ENCODE measurements at regions not wholly inside any gene's neighbourhood (a gene's known extent, or its start where the extent isn't known, plus 50 kb on each side); places are given as distances from the start of the nearest gene placed in this dataset.

DNA sequence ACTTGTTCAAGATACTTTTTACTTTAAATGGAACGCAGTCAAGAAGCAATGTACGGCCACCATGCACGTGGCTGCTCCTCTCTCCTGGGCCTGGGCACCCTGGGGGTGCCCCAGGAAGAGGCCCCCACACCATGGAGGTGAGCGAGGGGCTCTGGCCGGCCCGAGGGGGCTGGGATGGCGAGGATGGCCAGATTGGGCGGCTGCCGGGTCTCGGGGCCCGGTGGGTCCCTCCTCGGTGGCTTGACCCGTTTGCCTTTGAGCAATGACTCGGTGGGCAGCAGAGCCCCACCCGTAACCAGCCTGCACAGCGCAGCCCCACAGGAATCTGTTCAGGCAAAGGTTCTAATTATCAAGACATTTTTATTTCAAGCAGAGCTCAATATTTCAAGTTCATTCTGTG is 167.4 kb downstream of the BRD1 start:
- ChIA-PET RAD21 (ENCODE audit: low non-redundant PET in 1 of 2, low total read pairs in 2 of 2, uncharacterized antibody in 2 of 2, unreplicated experiment in 2 of 2) (no interaction called here), POLR2A (no interaction called here), CTCF (no interaction called here)
- ATAC-seq (no peak), DNase-seq (ENCODE audit: low read depth, low spot score) (no peak)
- intact Hi-C loops (cut with micrococcal nuclease): no loop called here
- Histone ChIP-seq H3K9ac (ENCODE audit: low read length) (no peak overlapping the region), H2AFZ (ENCODE audit: low read depth, low read length, poor library complexity, severe bottlenecking) (no peak overlapping the region), H3K27ac (ENCODE audit: low read depth, low read length) (no peak overlapping the region), H3K79me2 (ENCODE audit: insufficient read depth, low read length) (peaks cover 14% of the 10 kb centered on the region), H3K36me3 (ENCODE audit: control insufficient read depth in 1 of 2, insufficient read depth in 2 of 2, low read length in 2 of 2) (peaks cover 0 to 6% of the 10 kb centered on the region in 2 experiments; a peak in 1 of 4 replicates), H3K9me3 (ENCODE audit: control insufficient read depth in 1 of 2, insufficient read depth in 1 of 2, low read depth in 1 of 2, low read length in 2 of 2) (no peaks in the 10 kb centered on the region), H3K27me3 (ENCODE audit: insufficient read depth, low read length) (0 out of 2 replicates have a peak, but pooled peaks cover 10% of the 10 kb centered on the region), H3K4me2 (ENCODE audit: low read length) (no peak overlapping the region), H3K9me2 (ENCODE audit: insufficient read depth) (no peaks in the 10 kb centered on the region), H4K20me1 (ENCODE audit: insufficient read depth) (no peaks in the 10 kb centered on the region), H3K4me1 (ENCODE audit: control insufficient read depth in 1 of 2, insufficient read depth in 2 of 2, low read length in 2 of 2) (peaks cover 1 to 11% of the 10 kb centered on the region in 2 experiments; a peak in 3 of 4 replicates), H3K4me3 (replicated peaks in 1 of 2; ENCODE audit: low read depth in 1 of 2, low read length in 2 of 2) (no peak overlapping the region)
- no TSS peak for BruUV-seq (replicated peaks)
- TF ChIP-seq ZFX (IDR thresholded peaks at IDR 0.05) (no peak), SRF (IDR thresholded peaks at IDR 0.05; ENCODE audit: low read depth) (no peak), SP1 (IDR thresholded peaks at IDR 0.05; ENCODE audit: low read depth) (no peak), RAD21 (IDR thresholded peaks at IDR 0.05; ENCODE audit: low read depth) (no peak), ZNF274 (IDR thresholded peaks at IDR 0.05; ENCODE audit: low read depth, low read length) (no peak), ELF1 (IDR thresholded peaks at IDR 0.05; ENCODE audit: borderline replicate concordance, low read depth) (no peak), EGR1 (IDR thresholded peaks at IDR 0.05; ENCODE audit: low read depth) (no peak), CBX3 (IDR thresholded peaks at IDR 0.05; ENCODE audit: low read depth) (no peak), EZH2 (IDR thresholded peaks at IDR 0.05) (no peak), CEBPB (IDR thresholded peaks at IDR 0.05; ENCODE audit: low read depth) (no peak), EZH2phosphoT487 (IDR thresholded peaks at IDR 0.05; ENCODE audit: borderline replicate concordance) (no peak)

DNA sequence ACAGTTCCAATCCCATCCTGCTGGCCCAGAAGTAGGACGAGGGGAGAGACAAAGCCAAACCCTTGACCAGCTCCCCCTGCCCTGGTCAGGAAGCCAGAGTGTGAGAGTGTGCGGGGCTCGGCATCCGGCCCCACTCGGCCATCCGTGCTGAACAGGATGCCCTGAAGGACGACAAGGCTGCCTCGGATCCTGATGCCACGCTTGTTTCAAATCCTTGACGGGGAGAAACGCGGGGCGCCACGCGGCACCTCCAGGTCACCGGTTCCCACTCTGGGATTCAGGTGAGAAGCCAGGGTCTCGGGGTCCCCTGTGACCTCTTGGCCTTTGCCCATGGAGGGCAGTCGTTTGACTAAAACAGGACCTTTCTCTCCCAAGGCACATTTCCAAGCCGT is 167.8 kb downstream of the BRD1 start:
- Histone ChIP-seq H3K27ac (ENCODE audit: low read depth, low read length) (no peak overlapping the region), H3K27me3 (ENCODE audit: insufficient read depth, low read length) (0 out of 2 replicates have a peak, but pooled peaks cover 10% of the 10 kb centered on the region), H3K9ac (ENCODE audit: low read length) (no peak overlapping the region), H3K4me1 (ENCODE audit: control insufficient read depth in 1 of 2, insufficient read depth in 2 of 2, low read length in 2 of 2) (peaks cover 3 to 12% of the 10 kb centered on the region in 2 experiments; a peak in 3 of 4 replicates), H2AFZ (ENCODE audit: low read depth, low read length, poor library complexity, severe bottlenecking) (no peak overlapping the region), H3K9me3 (ENCODE audit: control insufficient read depth in 1 of 2, insufficient read depth in 1 of 2, low read depth in 1 of 2, low read length in 2 of 2) (no peaks in the 10 kb centered on the region), H3K79me2 (ENCODE audit: insufficient read depth, low read length) (peaks cover 18% of the 10 kb centered on the region), H3K9me2 (ENCODE audit: insufficient read depth) (no peaks in the 10 kb centered on the region), H3K4me2 (ENCODE audit: low read length) (no peak overlapping the region), H4K20me1 (ENCODE audit: insufficient read depth) (no peaks in the 10 kb centered on the region), H3K36me3 (ENCODE audit: control insufficient read depth in 1 of 2, insufficient read depth in 2 of 2, low read length in 2 of 2) (peaks cover 0 to 9% of the 10 kb centered on the region in 2 experiments; a peak in 1 of 4 replicates), H3K4me3 (replicated peaks in 1 of 2; ENCODE audit: low read depth in 1 of 2, low read length in 2 of 2) (no peak overlapping the region)
- ChIA-PET POLR2A (no interaction called here), CTCF (no interaction called here), RAD21 (ENCODE audit: low non-redundant PET in 1 of 2, low total read pairs in 2 of 2, uncharacterized antibody in 2 of 2, unreplicated experiment in 2 of 2) (no interaction called here)
- no peak for ATAC-seq
- intact Hi-C loops (cut with micrococcal nuclease): no loop called here
- no TSS peak for BruUV-seq (replicated peaks)
- DNase-seq (ENCODE audit: low read depth, low spot score): no peak
- TF ChIP-seq EZH2phosphoT487 (IDR thresholded peaks at IDR 0.05; ENCODE audit: borderline replicate concordance): no peak
- TF ChIP-seq ELF1 (IDR thresholded peaks at IDR 0.05; ENCODE audit: borderline replicate concordance, low read depth): no peak
- TF ChIP-seq, protein P1, sequence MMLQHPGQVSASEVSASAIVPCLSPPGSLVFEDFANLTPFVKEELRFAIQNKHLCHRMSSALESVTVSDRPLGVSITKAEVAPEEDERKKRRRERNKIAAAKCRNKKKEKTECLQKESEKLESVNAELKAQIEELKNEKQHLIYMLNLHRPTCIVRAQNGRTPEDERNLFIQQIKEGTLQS (IDR thresholded peaks at IDR 0.05): no peak
- no peak for TF ChIP-seq JUND (IDR thresholded peaks at IDR 0.05)
- TF ChIP-seq, protein P2, sequence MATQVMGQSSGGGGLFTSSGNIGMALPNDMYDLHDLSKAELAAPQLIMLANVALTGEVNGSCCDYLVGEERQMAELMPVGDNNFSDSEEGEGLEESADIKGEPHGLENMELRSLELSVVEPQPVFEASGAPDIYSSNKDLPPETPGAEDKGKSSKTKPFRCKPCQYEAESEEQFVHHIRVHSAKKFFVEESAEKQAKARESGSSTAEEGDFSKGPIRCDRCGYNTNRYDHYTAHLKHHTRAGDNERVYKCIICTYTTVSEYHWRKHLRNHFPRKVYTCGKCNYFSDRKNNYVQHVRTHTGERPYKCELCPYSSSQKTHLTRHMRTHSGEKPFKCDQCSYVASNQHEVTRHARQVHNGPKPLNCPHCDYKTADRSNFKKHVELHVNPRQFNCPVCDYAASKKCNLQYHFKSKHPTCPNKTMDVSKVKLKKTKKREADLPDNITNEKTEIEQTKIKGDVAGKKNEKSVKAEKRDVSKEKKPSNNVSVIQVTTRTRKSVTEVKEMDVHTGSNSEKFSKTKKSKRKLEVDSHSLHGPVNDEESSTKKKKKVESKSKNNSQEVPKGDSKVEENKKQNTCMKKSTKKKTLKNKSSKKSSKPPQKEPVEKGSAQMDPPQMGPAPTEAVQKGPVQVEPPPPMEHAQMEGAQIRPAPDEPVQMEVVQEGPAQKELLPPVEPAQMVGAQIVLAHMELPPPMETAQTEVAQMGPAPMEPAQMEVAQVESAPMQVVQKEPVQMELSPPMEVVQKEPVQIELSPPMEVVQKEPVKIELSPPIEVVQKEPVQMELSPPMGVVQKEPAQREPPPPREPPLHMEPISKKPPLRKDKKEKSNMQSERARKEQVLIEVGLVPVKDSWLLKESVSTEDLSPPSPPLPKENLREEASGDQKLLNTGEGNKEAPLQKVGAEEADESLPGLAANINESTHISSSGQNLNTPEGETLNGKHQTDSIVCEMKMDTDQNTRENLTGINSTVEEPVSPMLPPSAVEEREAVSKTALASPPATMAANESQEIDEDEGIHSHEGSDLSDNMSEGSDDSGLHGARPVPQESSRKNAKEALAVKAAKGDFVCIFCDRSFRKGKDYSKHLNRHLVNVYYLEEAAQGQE (IDR thresholded peaks at IDR 0.05; ENCODE audit: low read depth): no peak
- no peak for TF ChIP-seq ZNF274 (IDR thresholded peaks at IDR 0.05; ENCODE audit: low read depth, low read length)
- TF ChIP-seq POLR2AphosphoS5 (IDR thresholded peaks at IDR 0.05; ENCODE audit: low read depth, low read length): no peak
- no peak for TF ChIP-seq CBX3 (IDR thresholded peaks at IDR 0.05; ENCODE audit: low read depth)
- TF ChIP-seq CEBPB (IDR thresholded peaks at IDR 0.05; ENCODE audit: low read depth): no peak
- TF ChIP-seq TCF7L2 (IDR thresholded peaks at IDR 0.05; ENCODE audit: borderline replicate concordance, extremely low read depth, insufficient read depth, insufficient read length): no peak
- no peak for TF ChIP-seq RAD21 (IDR thresholded peaks at IDR 0.05; ENCODE audit: low read depth)
